ENCODE measurements at regions not wholly inside any gene's neighbourhood (a gene's known extent, or its start where the extent isn't known, plus 50 kb on each side); places are given as distances from the start of the nearest gene placed in this dataset.

DNA sequence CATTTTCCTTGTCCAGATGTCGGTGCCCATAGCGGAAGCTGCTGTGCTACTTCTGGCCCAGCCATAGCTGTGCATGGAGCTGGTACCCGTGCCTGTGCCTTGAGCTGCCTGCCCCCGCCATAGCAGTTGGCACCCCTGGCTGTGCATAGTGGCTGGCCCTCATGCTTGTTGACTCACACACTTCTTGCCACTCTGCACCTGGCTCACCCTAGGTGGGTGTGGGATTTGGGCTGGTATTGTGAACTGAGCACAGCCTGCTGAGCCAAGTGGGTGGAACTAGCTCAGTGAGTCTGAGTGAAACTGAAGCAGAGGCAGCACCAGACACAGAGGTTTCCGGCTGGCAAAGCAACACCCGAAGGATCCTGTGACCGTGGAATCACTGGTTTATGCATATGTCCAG, 689.5 kb upstream of the EYS start:
- TF ChIP-seq POLR2AphosphoS5 (IDR thresholded peaks at IDR 0.05; ENCODE audit: low read depth, low read length) (no peak), POLR2A (IDR thresholded peaks at IDR 0.05; ENCODE audit: low read depth, low read length) (no peak), TAF1 (IDR thresholded peaks at IDR 0.05; ENCODE audit: low read depth, low read length) (no peak), SPI1 (IDR thresholded peaks at IDR 0.05; ENCODE audit: low read depth, low read length) (no peak), POU2F2 (IDR thresholded peaks at IDR 0.05; ENCODE audit: low read depth, low read length) (no peak), PAX5 (IDR thresholded peaks at IDR 0.05; ENCODE audit: insufficient read depth, low read length, severe bottlenecking) (no peak)

Data from GM12891 (cell line).